ENCODE measurements at regions not wholly inside any gene's neighbourhood (a gene's known extent, or its start where the extent isn't known, plus 50 kb on each side); places are given as distances from the start of the nearest gene placed in this dataset.

DNA sequence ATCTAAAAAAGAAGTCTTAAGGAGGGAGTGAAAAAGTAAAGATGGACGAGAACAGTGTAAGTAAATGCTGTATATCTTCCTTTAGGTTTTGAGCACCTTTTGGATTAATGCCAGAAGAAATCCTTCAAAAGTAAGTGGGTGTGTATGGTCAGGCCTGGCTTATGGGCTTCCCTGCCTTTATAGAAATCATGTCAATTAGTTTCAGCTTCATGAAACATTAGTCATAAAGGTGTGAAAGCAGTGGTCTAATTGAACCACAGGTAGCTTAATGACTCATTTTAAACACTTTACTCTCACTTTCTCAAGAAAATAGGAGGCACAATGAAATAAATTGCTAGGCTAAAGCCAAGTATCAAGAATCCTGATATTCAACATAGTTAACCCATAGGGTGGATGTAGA, 467.4 kb upstream of the DPPA4 start:
- TF ChIP-seq FOXK2 (IDR thresholded peaks at IDR 0.05) (no peak), LEF1 (IDR thresholded peaks at IDR 0.05; ENCODE audit: borderline replicate concordance) (no peak), FOXM1 (IDR thresholded peaks at IDR 0.05; ENCODE audit: borderline replicate concordance) (no peak), ELF4 (IDR thresholded peaks at IDR 0.05) (no peak), FOXA1 (IDR thresholded peaks at IDR 0.05) (no peak), BHLHE40 (IDR thresholded peaks at IDR 0.05; ENCODE audit: borderline replicate concordance) (no peak), HDGF (IDR thresholded peaks at IDR 0.05; ENCODE audit: borderline replicate concordance) (no peak), ZNF384 (IDR thresholded peaks at IDR 0.05) (no peak), TARDBP (IDR thresholded peaks at IDR 0.05) (no peak), CTBP1 (IDR thresholded peaks at IDR 0.05; ENCODE audit: borderline replicate concordance) (no peak), L3MBTL2 (conservative IDR thresholded peaks at IDR 0.05) (no peak), SP1 (IDR thresholded peaks at IDR 0.05) (no peak), SUZ12 (IDR thresholded peaks at IDR 0.05) (no peak)
- TF ChIP-seq, protein P1, sequence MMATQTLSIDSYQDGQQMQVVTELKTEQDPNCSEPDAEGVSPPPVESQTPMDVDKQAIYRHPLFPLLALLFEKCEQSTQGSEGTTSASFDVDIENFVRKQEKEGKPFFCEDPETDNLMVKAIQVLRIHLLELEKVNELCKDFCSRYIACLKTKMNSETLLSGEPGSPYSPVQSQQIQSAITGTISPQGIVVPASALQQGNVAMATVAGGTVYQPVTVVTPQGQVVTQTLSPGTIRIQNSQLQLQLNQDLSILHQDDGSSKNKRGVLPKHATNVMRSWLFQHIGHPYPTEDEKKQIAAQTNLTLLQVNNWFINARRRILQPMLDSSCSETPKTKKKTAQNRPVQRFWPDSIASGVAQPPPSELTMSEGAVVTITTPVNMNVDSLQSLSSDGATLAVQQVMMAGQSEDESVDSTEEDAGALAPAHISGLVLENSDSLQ (IDR thresholded peaks at IDR 0.05), result no peak

Data from HEK293T (cell line).